Neural progenitor cell (in vitro differentiated cells): ENCODE measurements at regions not wholly inside any gene's neighbourhood (a gene's known extent, or its start where the extent isn't known, plus 50 kb on each side); places are given as distances from the start of the nearest gene placed in this dataset.

Experiments
- DNase-seq: peaks from one replicate; pipeline ENCODE4 v3.0.0-alpha.2; 2016; ENCODE audit warnings: low spot score
- H2AFZ ChIP-seq: fragments of 200-600 bp; sonication (generic); replicated peaks from 2 replicates; pipeline ENCODE4 v1.6.1; 2016; ENCODE audit warnings: antibody characterized with exemption
- H3F3A ChIP-seq: fragments of 200-600 bp; sonication (generic); 2 replicates; pipeline ENCODE4 v1.6.1; 2016; ENCODE audit warnings: antibody characterized with exemption, low read depth
- H3K27ac ChIP-seq: fragments of 200-600 bp; sonication (generic); 2 replicates; pipeline ENCODE4 v1.5.1; 2016; ENCODE audit warnings: mild to moderate bottlenecking
- H3K27me3 ChIP-seq: fragments of 200-600 bp; sonication (generic); 2 replicates; pipeline ENCODE4 v1.6.1; 2016; ENCODE audit warnings: mild to moderate bottlenecking, moderate library complexity
- H3K36me3 ChIP-seq: fragments of 200-600 bp; sonication (generic); 2 replicates; pipeline ENCODE4 v1.5.1; 2016
- H3K4me1 ChIP-seq: fragments of 200-600 bp; sonication (generic); 2 replicates; pipeline ENCODE4 v1.6.1; 2016; ENCODE audit warnings: mixed run types
- H3K4me2 ChIP-seq: fragments of 200-600 bp; sonication (generic); 2 replicates; pipeline ENCODE4 v1.6.1; 2016
- H3K4me3 ChIP-seq: fragments of 200-600 bp; sonication (generic); 2 replicates; pipeline ENCODE4 v1.5.1; 2016
- H3K79me2 ChIP-seq: fragments of 200-600 bp; sonication (generic); 2 replicates; pipeline ENCODE4 v1.6.1; 2016; ENCODE audit warnings: low read depth
- H3K9ac ChIP-seq: fragments of 200-600 bp; sonication (generic); 2 replicates; pipeline ENCODE4 v1.6.1; 2016
- H3K9me3 ChIP-seq: fragments of 200-600 bp; sonication (generic); 2 replicates; pipeline ENCODE4 v1.5.1; 2016; ENCODE audit warnings: low read depth
- H4K20me1 ChIP-seq: fragments of 200-600 bp; sonication (generic); 2 replicates; pipeline ENCODE4 v1.6.1; 2016; ENCODE audit warnings: low read depth
- H3K27ac Mint-ChIP-seq: 3 replicates; pipeline ENCODE4 v1.8.0; 2021; ENCODE audit warnings: mixed read lengths
- H3K27me3 Mint-ChIP-seq: 2 replicates; pipeline ENCODE4 v1.8.0; 2022; ENCODE audit warnings: low read depth, mild to moderate bottlenecking, inconsistent platforms, moderate library complexity, mixed read lengths; ENCODE audit not compliant: insufficient read depth
- H3K36me3 Mint-ChIP-seq: 3 replicates; pipeline ENCODE4 v1.8.0; 2021; ENCODE audit warnings: mixed read lengths
- H3K4me1 Mint-ChIP-seq: 3 replicates; pipeline ENCODE4 v1.8.0; 2021; ENCODE audit warnings: mixed read lengths
- H3K4me3 Mint-ChIP-seq: 3 replicates; pipeline ENCODE4 v1.8.0; 2021; ENCODE audit warnings: mild to moderate bottlenecking, moderate library complexity, mixed read lengths
- H3K9me3 Mint-ChIP-seq: 3 replicates; pipeline ENCODE4 v1.8.0; 2020; ENCODE audit warnings: mixed read lengths
- EZH2 ChIP-seq: fragments of 200-600 bp; sonication (generic); IDR thresholded peaks from 2 replicates; pipeline ENCODE4 v1.6.1; 2017; ENCODE audit warnings: antibody characterized with exemption, mild to moderate bottlenecking, moderate library complexity
- EZH2phosphoT487 ChIP-seq: fragments of 200-600 bp; sonication (generic); IDR thresholded peaks from 2 replicates; pipeline ENCODE4 v1.6.1; 2017; ENCODE audit warnings: antibody characterized with exemption
- TF ChIP-seq, protein P1 (sequence below): fragments of 200-600 bp; sonication (generic); IDR thresholded peaks from 2 replicates; pipeline ENCODE4 v1.5.1; 2017; ENCODE audit warnings: antibody characterized with exemption, mild to moderate bottlenecking

DNA sequence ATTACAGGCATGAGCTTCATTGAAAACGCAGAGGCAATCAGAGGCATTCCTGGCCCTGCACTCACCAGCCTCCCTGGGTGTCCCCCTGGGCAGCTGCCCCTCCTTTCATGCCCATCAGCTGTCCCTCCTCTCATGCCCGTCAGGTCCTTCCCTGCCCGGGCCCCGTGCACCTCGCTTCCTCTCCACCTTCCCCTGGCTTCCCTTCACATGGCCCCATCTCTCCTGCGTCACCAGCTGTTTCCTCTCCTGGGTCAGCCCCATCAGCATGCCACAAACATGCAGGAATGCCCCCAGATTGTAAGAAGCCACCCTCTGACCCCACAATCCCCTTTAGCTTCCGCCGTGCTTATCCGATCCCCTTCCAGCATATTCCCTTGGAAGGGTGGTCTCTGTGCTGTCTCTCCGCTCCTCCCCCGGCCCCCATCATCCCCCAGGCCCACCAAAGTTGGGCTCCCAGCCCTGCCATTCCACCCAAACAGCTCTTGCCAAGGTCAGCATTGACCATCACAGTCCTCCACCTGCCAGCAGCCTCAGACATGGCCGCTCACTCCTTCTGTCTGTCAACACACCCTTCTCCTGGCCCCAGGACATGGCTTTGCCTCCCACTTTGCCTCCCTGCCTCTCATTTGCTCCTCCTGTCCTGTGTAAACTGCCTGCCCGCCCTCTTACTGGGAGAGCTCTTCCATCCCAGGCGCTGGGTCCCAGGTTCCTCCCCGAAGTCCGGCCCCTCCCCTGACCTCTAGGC, 98.6 kb upstream of the IER5L start:
- Histone ChIP-seq H3F3A (peaks cover 8% of the 10 kb centered on the region), H3K79me2 (no peaks in the 10 kb centered on the region), H4K20me1 (no peaks in the 10 kb centered on the region), H3K4me1 (peaks cover 12% of the 10 kb centered on the region), H3K27ac (no peak overlapping the region), H3K27me3 (no peaks in the 10 kb centered on the region), H2AFZ (no peak overlapping the region), H3K36me3 (no peaks in the 10 kb centered on the region), H3K9ac (no peak overlapping the region), H3K9me3 (no peaks in the 10 kb centered on the region), H3K4me3 (no peak overlapping the region), H3K4me2 (no peak overlapping the region)
- Mint-ChIP-seq H3K4me3 (peak overlapping the region; percentile 24), H3K27ac (peak overlapping the region; percentile 71), H3K27me3 (peaks cover 13% of the 10 kb centered on the region), H3K4me1 (peaks cover 57% of the 10 kb centered on the region), H3K36me3 (no peaks in the 10 kb centered on the region), H3K9me3 (peaks cover 4% of the 10 kb centered on the region)
- TF ChIP-seq EZH2phosphoT487 (no peak), EZH2 (no peak)
- TF ChIP-seq, protein P1, sequence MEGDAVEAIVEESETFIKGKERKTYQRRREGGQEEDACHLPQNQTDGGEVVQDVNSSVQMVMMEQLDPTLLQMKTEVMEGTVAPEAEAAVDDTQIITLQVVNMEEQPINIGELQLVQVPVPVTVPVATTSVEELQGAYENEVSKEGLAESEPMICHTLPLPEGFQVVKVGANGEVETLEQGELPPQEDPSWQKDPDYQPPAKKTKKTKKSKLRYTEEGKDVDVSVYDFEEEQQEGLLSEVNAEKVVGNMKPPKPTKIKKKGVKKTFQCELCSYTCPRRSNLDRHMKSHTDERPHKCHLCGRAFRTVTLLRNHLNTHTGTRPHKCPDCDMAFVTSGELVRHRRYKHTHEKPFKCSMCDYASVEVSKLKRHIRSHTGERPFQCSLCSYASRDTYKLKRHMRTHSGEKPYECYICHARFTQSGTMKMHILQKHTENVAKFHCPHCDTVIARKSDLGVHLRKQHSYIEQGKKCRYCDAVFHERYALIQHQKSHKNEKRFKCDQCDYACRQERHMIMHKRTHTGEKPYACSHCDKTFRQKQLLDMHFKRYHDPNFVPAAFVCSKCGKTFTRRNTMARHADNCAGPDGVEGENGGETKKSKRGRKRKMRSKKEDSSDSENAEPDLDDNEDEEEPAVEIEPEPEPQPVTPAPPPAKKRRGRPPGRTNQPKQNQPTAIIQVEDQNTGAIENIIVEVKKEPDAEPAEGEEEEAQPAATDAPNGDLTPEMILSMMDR = no peak
- DNase-seq = peak; percentile 11

DNA sequence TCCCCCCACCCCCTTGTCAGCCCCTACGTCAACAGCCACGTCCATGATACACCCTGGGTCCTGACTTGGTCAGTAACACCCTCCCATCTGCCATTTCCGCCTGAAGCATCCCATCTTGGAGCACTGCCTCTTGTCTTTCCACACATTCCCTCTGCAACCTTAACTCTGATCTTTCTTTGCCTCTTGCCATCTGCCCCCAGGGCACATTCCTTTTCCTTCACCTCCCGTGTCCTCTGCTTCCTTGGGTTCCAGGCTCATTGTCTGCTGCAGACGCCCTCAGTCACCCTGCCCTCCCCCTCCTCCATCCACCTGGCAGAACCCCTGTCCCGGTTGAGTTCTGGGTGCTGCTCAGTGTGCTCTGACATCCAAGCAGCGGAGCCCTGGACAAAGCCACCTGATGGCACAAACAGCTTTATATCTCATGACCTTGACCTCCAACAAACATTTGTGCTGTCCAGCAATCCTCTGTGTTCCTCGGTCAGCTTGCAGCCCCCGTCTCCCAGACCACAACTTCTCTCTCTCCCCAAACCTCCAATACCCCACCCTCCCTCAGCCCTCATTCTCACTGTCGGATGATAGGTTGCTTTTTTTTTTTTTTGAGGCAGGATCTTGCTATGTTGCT, 97.7 kb upstream of the IER5L start:
- H3K79me2 ChIP-seq = no peaks in the 10 kb centered on the region
- no peak for DNase-seq
- Mint-ChIP-seq H3K4me3 (no peak overlapping the region), H3K36me3 (no peaks in the 10 kb centered on the region), H3K4me1 (peaks cover 63% of the 10 kb centered on the region), H3K27me3 (peaks cover 13% of the 10 kb centered on the region), H3K9me3 (peaks cover 4% of the 10 kb centered on the region), H3K27ac (no peak overlapping the region)
- no peaks in the 10 kb centered on the region for H3K27me3 ChIP-seq
- H2AFZ ChIP-seq = no peak overlapping the region
- no peak overlapping the region for H3K27ac ChIP-seq
- no peak overlapping the region for H3K9ac ChIP-seq
- TF ChIP-seq EZH2phosphoT487 (no peak), EZH2 (no peak)
- TF ChIP-seq, protein P1 = no peak
- H3F3A ChIP-seq = peaks cover 8% of the 10 kb centered on the region
- H3K4me3 ChIP-seq = no peak overlapping the region
- no peaks in the 10 kb centered on the region for H4K20me1 ChIP-seq
- H3K36me3 ChIP-seq = no peaks in the 10 kb centered on the region
- peaks cover 12% of the 10 kb centered on the region for H3K4me1 ChIP-seq
- no peak overlapping the region for H3K4me2 ChIP-seq
- H3K9me3 ChIP-seq = no peaks in the 10 kb centered on the region

DNA sequence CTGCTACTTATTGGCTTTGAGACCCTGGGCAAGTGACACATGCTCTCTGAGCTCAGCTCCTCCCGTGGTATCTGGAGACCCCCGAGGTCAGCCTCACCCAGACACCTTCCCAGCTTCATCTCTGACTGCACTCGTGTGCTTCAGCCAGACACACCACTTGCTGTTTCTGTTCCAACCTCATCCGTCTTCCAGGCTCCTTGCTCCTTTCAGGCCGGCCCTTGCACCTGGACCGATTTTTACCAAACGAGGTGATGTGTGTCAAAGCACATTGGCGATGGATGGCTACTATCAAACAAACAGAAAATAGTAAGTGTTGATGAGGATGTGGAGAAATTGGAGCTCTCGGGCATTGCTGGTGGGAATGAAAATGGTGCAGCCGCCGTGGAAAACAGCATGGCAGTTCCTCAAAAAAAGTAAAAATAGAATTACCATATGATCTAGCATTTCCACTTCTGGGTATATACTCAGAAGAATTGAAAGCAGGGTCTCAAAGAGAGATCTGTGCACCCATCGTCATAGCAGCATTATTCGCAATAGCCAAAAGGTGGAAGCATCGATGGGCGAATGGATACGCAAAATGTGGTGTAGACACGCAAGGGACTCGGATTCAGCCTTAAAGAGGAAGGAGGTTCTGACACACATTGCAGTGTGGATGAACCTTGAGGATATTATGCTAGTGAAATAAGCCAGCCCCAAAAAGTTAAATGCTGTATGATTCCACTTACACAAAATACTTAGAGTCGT, 96.1 kb upstream of the IER5L start:
- no peak overlapping the region for H3K4me2 ChIP-seq
- no peak overlapping the region for H3K4me3 Mint-ChIP-seq
- peaks cover 56% of the 10 kb centered on the region for H3K4me1 Mint-ChIP-seq
- H3K4me1 ChIP-seq = peaks cover 12% of the 10 kb centered on the region
- peaks cover 8% of the 10 kb centered on the region for H3F3A ChIP-seq
- H3K36me3 Mint-ChIP-seq = no peaks in the 10 kb centered on the region
- no peak overlapping the region for H3K4me3 ChIP-seq
- H4K20me1 ChIP-seq = no peaks in the 10 kb centered on the region
- no peak overlapping the region for H3K9ac ChIP-seq
- no peak overlapping the region for H3K27ac Mint-ChIP-seq
- no peak overlapping the region for H2AFZ ChIP-seq
- no peaks in the 10 kb centered on the region for H3K9me3 ChIP-seq
- TF ChIP-seq, protein P1 = no peak
- TF ChIP-seq EZH2phosphoT487 = no peak
- no peak for TF ChIP-seq EZH2
- no peak overlapping the region for H3K27ac ChIP-seq
- H3K27me3 ChIP-seq = no peaks in the 10 kb centered on the region
- H3K79me2 ChIP-seq = no peaks in the 10 kb centered on the region
- H3K9me3 Mint-ChIP-seq = peaks cover 4% of the 10 kb centered on the region
- H3K27me3 Mint-ChIP-seq = peaks cover 11% of the 10 kb centered on the region
- no peak for DNase-seq
- H3K36me3 ChIP-seq = no peaks in the 10 kb centered on the region
